ENCODE measurements at regions not wholly inside any gene's neighbourhood (a gene's known extent, or its start where the extent isn't known, plus 50 kb on each side); places are given as distances from the start of the nearest gene placed in this dataset.
A peak's percentile ranks its signal among the peaks of the same experiment; 100 is the strongest.

DNA sequence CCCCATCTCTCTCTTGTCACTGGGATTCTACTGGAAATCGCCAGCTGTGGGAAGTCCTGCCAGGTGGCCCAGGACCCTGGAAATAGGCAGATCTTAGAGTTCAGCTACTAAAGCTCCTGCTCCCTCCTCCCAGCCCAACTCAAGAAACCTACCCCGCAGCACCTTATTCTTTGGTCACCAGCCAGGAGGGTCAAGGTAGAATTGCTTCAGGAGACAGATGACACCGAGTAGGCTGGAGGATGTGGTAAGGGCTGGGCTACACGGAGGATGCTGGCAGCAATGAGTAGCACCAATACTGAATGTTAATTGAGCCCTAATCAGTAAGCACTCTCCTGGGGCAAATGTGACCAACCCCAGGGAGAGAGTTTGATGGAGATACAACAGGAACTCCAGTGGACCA is 119.7 kb upstream of the VASH1 start:
- DNase-seq (ENCODE audit: extremely low spot score): no peak
- POLR2A ChIA-PET: no interaction called here
- TF ChIP-seq, protein P1, sequence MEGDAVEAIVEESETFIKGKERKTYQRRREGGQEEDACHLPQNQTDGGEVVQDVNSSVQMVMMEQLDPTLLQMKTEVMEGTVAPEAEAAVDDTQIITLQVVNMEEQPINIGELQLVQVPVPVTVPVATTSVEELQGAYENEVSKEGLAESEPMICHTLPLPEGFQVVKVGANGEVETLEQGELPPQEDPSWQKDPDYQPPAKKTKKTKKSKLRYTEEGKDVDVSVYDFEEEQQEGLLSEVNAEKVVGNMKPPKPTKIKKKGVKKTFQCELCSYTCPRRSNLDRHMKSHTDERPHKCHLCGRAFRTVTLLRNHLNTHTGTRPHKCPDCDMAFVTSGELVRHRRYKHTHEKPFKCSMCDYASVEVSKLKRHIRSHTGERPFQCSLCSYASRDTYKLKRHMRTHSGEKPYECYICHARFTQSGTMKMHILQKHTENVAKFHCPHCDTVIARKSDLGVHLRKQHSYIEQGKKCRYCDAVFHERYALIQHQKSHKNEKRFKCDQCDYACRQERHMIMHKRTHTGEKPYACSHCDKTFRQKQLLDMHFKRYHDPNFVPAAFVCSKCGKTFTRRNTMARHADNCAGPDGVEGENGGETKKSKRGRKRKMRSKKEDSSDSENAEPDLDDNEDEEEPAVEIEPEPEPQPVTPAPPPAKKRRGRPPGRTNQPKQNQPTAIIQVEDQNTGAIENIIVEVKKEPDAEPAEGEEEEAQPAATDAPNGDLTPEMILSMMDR (IDR thresholded peaks at IDR 0.05; ENCODE audit: control extremely low read depth, extremely low read depth, low read depth, missing control alignments): no peak
- CTCF ChIA-PET: interaction anchor here (1.1 to 1.6 kb wide), 2 partner anchors 11 to 69 kb away, joined by 3 to 4 read pairs; no protein-coding TSS in a partner anchor

DNA sequence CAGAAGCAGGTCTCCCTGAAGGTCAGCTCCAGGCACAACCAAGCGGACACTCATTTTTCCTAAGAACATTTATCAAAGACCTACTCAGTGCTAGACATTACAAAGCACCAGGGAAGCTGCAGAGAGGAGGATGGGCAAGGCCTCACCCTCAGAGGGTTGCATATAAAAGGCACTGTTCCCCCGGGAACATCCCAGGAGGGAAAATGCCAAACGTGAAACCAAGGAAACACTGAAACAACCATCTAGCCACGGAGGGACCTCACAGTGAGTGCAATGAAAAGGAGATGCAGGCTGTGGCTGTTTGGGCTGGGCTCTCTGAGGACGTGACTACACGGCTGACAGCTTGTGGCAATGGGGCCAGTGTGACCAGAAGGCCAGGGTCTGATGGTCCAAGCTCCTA is 117.4 kb upstream of the VASH1 start:
- DNase-seq (ENCODE audit: extremely low spot score): no peak

DNA sequence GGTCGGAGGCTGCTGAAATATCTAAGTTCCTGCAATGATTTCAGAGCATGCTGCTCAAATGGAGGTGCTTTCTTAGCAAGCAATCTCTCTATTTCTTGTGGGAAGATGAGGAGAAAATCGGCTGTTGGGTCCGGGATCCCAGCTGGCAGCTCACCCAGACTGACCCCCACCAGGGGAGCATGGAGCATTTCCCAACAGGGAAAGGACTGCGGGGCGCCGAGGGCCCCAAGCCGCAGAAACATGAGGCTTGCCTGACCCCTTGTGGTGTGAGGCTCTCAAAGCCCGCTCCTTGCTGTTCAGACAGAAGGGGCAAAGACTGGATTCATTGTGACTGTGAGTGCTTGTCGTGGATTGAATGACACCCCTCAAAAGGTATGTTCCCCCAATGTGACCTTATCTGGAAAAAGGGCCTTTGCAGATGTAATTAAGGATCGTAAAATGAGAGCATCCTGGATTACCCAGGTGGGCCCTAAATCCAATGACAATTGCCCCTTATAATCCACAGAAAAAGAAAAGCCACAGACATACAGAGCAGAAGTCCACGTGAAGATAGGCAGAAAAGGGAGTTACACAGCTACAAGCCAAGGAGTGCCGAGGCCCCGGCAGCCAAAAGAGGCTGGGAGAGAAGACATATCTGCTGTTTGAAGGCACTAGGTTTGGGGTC is 116.3 kb upstream of the VASH1 start:
- ChIA-PET CTCF (interaction anchor here (1.0 to 4.9 kb wide), 9 partner anchors 9 to 595 kb away, joined by 3 to 31 read pairs (median 4); no protein-coding TSS in a partner anchor), POLR2A (no interaction called here)
- TF ChIP-seq, protein P1 (IDR thresholded peaks at IDR 0.05; ENCODE audit: control extremely low read depth, extremely low read depth, low read depth, missing control alignments): peak; percentile 64
- peak; percentile 52 for DNase-seq (ENCODE audit: extremely low spot score)

More for the DNA sequence above, 117.4 kb upstream of the VASH1 start:
- ChIA-PET POLR2A (no interaction called here), CTCF (interaction anchor here (1.5 to 2.0 kb wide), 2 partner anchors 11 to 188 kb away, joined by 6 to 8 read pairs; no protein-coding TSS in a partner anchor)
- TF ChIP-seq, protein P1 (IDR thresholded peaks at IDR 0.05; ENCODE audit: control extremely low read depth, extremely low read depth, low read depth, missing control alignments): no peak

DNA sequence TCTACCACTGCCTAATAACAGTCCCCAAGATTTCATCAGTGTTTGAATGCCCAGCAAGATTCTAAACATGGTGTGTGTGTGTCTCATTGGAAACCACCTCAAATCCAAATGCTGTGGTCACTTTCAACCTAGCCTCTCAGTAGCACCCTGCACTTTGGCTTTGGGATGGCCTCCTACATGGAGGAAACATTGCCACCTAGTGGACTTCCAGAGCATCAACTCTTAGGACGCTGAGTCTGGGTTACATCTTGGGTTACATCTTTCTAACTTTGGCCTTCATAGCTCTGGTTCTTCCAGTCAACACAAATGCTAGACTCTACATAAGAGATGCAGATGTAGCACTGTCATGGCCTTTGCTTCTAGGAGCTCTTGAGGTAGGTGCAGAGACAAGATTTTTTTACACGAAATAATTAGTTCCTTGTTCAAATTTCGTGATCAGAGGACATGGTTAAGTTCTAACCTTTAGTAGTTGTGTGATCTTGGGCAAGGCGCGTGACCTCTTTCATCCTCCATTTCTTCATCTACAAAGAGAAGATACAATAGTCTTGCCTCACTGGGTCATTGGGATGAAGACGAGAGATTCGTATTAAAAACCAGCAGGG is 113.5 kb upstream of the VASH1 start:
- ChIA-PET POLR2A (no interaction called here), CTCF (interaction anchor here (0.6 to 4.9 kb wide), 23 partner anchors 11 to 946 kb away, joined by 3 to 31 read pairs (median 4); no protein-coding TSS in a partner anchor)
- DNase-seq (ENCODE audit: extremely low spot score): peak; percentile 69
- TF ChIP-seq, protein P1 (IDR thresholded peaks at IDR 0.05; ENCODE audit: control extremely low read depth, extremely low read depth, low read depth, missing control alignments): peak; percentile 80

DNA sequence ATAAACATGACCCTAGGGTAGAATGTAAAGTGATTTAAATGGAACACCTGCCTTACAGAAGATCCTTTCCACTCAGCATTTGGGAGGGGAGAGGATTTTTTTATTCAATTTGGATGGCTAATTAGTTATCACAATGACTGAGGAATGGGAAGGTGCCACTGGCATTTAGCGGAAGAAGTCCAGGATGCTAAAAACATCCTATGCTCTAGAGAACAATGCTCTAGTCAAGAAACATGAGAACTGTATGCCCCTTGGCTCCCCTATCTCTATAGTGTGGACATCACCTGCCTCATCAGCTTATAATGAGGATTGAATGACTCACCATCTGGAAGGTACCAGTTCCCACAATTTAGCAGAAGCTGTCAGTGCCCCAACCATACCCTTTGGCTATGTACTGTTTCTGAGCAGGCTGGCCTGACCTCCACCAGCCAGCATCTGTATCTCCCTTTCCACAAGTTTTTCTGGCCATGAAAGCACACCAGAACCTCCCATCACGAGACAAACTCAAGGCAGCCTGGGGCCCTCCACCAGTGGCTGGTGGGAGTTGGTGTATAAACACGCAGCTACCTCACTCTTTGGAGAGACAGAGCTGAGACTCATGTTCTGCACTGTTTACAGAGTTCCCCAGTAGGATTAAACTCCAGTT is 109.7 kb upstream of the VASH1 start:
- TF ChIP-seq, protein P1 (IDR thresholded peaks at IDR 0.05; ENCODE audit: control extremely low read depth, extremely low read depth, low read depth, missing control alignments): no peak
- ChIA-PET CTCF (interaction anchor here (0.7 to 2.3 kb wide), 7 partner anchors 13 to 942 kb away, joined by 3 to 7 read pairs (median 3); no protein-coding TSS in a partner anchor), POLR2A (no interaction called here)
- DNase-seq (ENCODE audit: extremely low spot score): no peak

DNA sequence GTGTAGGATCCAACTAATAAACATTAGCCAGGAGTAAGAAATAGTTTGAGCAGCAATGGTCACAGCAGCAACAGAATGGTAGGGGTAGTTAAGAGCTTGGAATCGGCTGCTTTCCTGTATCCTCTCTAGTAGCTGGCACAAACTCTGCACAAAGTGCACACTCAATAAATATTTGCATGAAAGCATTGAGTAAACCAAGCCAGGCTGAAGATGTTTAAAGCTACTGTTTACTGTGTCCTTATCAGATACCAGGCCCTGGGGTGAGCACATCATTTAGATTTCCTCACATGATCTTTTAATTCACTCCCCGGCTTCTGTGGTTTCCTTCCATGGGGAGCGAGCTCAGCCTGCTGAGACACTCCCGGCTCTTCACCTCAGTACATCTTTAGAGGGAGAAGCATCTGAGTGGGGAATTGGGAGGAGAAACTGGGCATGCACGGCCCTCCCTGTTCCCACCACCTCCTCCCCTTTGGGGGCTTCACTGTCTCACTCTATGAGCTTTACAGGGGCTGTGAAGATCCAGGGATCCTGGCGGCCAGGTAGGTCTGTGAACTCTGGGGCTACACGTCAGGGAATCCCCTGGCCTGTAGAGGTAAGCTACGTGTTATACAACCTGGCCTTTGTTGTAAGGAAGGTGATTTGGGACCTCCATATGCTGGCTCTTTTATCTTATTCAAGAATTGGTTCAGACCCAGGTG is 107.2 kb upstream of the VASH1 start:
- CTCF ChIA-PET: interaction anchor here (1.0 to 2.3 kb wide), 4 partner anchors 9 to 603 kb away, joined by 4 to 7 read pairs (median 5); no protein-coding TSS in a partner anchor
- TF ChIP-seq, protein P1 (IDR thresholded peaks at IDR 0.05; ENCODE audit: control extremely low read depth, extremely low read depth, low read depth, missing control alignments): no peak
- DNase-seq (ENCODE audit: extremely low spot score): no peak
- POLR2A ChIA-PET: no interaction called here
